Liver (tissue), 8 donors: ENCODE measurements at regions not wholly inside any gene's neighbourhood (a gene's known extent, or its start where the extent isn't known, plus 50 kb on each side); places are given as distances from the start of the nearest gene placed in this dataset.

Experiments
- DNase-seq: peaks from one replicate; pipeline ENCODE4 v3.0.0-alpha.2; 2017; ENCODE audit warnings: low spot score
- H3K27ac ChIP-seq, 2 donors: one replicate each; pipeline ENCODE4 v1.7.0; 2013; ENCODE audit warnings: inconsistent platforms in 2 of 2, low read length in 2 of 2, control low read depth in 1 of 2, low read depth in 1 of 2, mild to moderate bottlenecking in 1 of 2
- H3K27me3 ChIP-seq, 4 donors: one replicate each; pipeline versions ENCODE4 v1.6.1 to v1.7.0; 2013; ENCODE audit warnings: low read length in 3 of 4, inconsistent platforms in 1 of 4, mild to moderate bottlenecking in 1 of 4, moderate library complexity in 1 of 4; ENCODE audit not compliant: control insufficient read depth in 4 of 4, insufficient read depth in 4 of 4
- H3K36me3 ChIP-seq, 4 donors: one replicate each; pipeline versions ENCODE4 v1.6.1 to v1.7.0; 2013; ENCODE audit warnings: low read length in 3 of 4, mild to moderate bottlenecking in 3 of 4, low read depth in 1 of 4, moderate library complexity in 1 of 4; ENCODE audit not compliant: control insufficient read depth in 4 of 4, insufficient read depth in 3 of 4
- H3K4me1 ChIP-seq, 4 donors: one replicate each; pipeline versions ENCODE4 v1.6.1 to v1.7.0; 2013; ENCODE audit warnings: low read length in 3 of 4, mild to moderate bottlenecking in 3 of 4, moderate library complexity in 1 of 4; ENCODE audit not compliant: control insufficient read depth in 4 of 4, insufficient read depth in 4 of 4
- H3K4me3 ChIP-seq, 3 donors: one replicate each; pipeline versions ENCODE4 v1.6.1 to v1.7.0; 2013; ENCODE audit warnings: low read length in 3 of 3, control low read depth in 1 of 3, low read depth in 1 of 3, mild to moderate bottlenecking in 1 of 3
- H3K9ac ChIP-seq, 2 donors: one replicate each; pipeline ENCODE4 v1.7.0; 2013; ENCODE audit warnings: low read length in 2 of 2, mild to moderate bottlenecking in 2 of 2, moderate library complexity in 2 of 2, control low read depth in 1 of 2, low read depth in 1 of 2
- H3K9me3 ChIP-seq, 4 donors: one replicate each; pipeline versions ENCODE4 v1.6.1 to v1.7.0; 2013; ENCODE audit warnings: low read length in 3 of 4; ENCODE audit not compliant: control insufficient read depth in 4 of 4
- EGR1 ChIP-seq, 2 donors: IDR thresholded peaks; 2 replicates each; pipeline ENCODE4 v1.6.1; 2016 to 2018; ENCODE audit warnings: antibody characterized with exemption in 2 of 2, low read depth in 2 of 2
- FOXA1 ChIP-seq: IDR thresholded peaks from 2 replicates; pipeline ENCODE4 v1.6.1; 2016; ENCODE audit warnings: antibody characterized with exemption
- FOXA2 ChIP-seq: IDR thresholded peaks from 2 replicates; pipeline ENCODE4 v1.6.1; 2016; ENCODE audit warnings: antibody characterized with exemption
- GABPA ChIP-seq, 2 donors: IDR thresholded peaks in 1 of 2; conservative IDR thresholded peaks in 1 of 2; 2 replicates each; pipeline ENCODE4 v1.6.1; 2016; ENCODE audit warnings: antibody characterized with exemption in 2 of 2, mild to moderate bottlenecking in 1 of 2, moderate library complexity in 1 of 2
- HNF4A ChIP-seq, 2 donors: conservative IDR thresholded peaks; 2 replicates each; pipeline ENCODE4 v1.6.1; 2016; ENCODE audit warnings: antibody characterized with exemption in 2 of 2, mild to moderate bottlenecking in 2 of 2
- HNF4G ChIP-seq: IDR thresholded peaks from 2 replicates; pipeline ENCODE4 v1.6.1; 2016; ENCODE audit warnings: antibody characterized with exemption
- JUND ChIP-seq, 2 donors: IDR thresholded peaks; 2 replicates each; pipeline ENCODE4 v1.6.1; 2016; ENCODE audit warnings: antibody characterized with exemption in 2 of 2
- NR2F2 ChIP-seq: IDR thresholded peaks from 2 replicates; pipeline ENCODE4 v1.6.1; 2016; ENCODE audit warnings: antibody characterized with exemption
- RAD21 ChIP-seq, 2 donors: IDR thresholded peaks; 2 replicates each; pipeline ENCODE4 v1.6.1; 2016; ENCODE audit warnings: antibody characterized with exemption in 2 of 2, mild to moderate bottlenecking in 2 of 2
- RXRA ChIP-seq, 2 donors: IDR thresholded peaks; 2 replicates each; pipeline ENCODE4 v1.6.1; 2017 to 2018; ENCODE audit warnings: antibody characterized with exemption in 2 of 2, mild to moderate bottlenecking in 1 of 2
- TAF1 ChIP-seq: conservative IDR thresholded peaks from 2 replicates; pipeline ENCODE4 v1.6.1; 2016; ENCODE audit warnings: antibody characterized with exemption, mild to moderate bottlenecking
- WGBS: extraction: QIAGEN DNeasy Blood & Tissue Kit; methylation state at CpG from one replicate; pipeline ENCODE4 v1.1.7; 2013; 5-methylcytosine and 5-hydroxymethylcytosine counted together
- TF ChIP-seq, protein P1 (sequence below): IDR thresholded peaks from 2 replicates; pipeline ENCODE4 v1.6.1; 2016; ENCODE audit warnings: antibody characterized with exemption
- TF ChIP-seq, protein P2 (sequence below): fragments of 150-350 bp; IDR thresholded peaks from 2 replicates; pipeline ENCODE4 v1.5.1; 2017; ENCODE audit warnings: improper control_type of control experiment, low read depth, low read length; ENCODE audit not compliant: missing input control
- TF ChIP-seq, protein P3 (sequence below): IDR thresholded peaks from 2 replicates; pipeline ENCODE4 v1.6.1; 2016; ENCODE audit warnings: antibody characterized with exemption
- TF ChIP-seq, protein P4 (sequence below): IDR thresholded peaks from 2 replicates; pipeline ENCODE4 v1.6.1; 2016; ENCODE audit warnings: antibody characterized with exemption, mild to moderate bottlenecking
- donor health status: healthy.
- donor health status: healthy.
- donor health status: healthy.
- donor health status: healthy.
- donor health status: healthy.

DNA sequence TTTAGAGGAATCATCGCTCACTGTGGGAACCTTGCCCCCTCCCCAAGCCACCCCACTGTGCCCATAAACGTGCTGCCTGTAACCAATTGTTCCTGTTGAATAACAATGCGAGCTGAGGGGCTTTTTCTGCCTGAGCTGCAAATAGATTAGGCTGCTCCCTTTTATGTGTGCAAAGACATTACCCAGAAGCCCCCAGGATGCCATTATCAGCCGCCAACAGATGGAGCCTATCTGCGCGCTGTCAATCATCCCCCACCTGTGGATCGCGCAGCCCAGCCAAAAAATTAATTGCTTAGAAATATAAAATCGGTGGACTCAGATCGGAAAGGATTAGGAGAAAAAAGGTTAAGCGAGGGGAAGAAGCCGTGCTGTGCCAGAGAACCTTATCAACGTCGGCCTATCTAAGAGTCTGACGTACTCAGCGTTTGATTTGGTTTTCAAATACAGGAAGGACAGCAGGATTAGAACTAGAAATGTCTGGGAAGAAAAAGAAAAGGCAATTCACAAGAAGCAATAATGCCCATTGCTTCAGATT, 167.3 kb upstream of the MYO3A start:
- WGBS = 7% methylated on average over 16 of the region's 16 CpGs
- no peak overlapping the region for H3K27ac ChIP-seq
- H3K27me3 ChIP-seq = no peaks in the 10 kb centered on the region
- H3K36me3 ChIP-seq = no peaks in the 10 kb centered on the region
- H3K4me1 ChIP-seq = no peaks in the 10 kb centered on the region
- H3K9me3 ChIP-seq = no peaks in the 10 kb centered on the region
- H3K4me3 ChIP-seq = no peak overlapping the region
- TF ChIP-seq HNF4A (conservative IDR thresholded peaks at IDR 0.05) (no peak), NR2F2 (no peak), RXRA (IDR thresholded peaks at IDR 0.05) (no peak), GABPA (IDR thresholded peaks at IDR 0.05 in 1 of 2, conservative IDR thresholded peaks at IDR 0.05 in 1 of 2) (no peak), RAD21 (IDR thresholded peaks at IDR 0.05) (no peak), FOXA1 (no peak), HNF4G (no peak), TAF1 (no peak), EGR1 (IDR thresholded peaks at IDR 0.05; ENCODE audit: low read depth in 2 of 2) (no peak), FOXA2 (no peak)
- TF ChIP-seq, protein P1, sequence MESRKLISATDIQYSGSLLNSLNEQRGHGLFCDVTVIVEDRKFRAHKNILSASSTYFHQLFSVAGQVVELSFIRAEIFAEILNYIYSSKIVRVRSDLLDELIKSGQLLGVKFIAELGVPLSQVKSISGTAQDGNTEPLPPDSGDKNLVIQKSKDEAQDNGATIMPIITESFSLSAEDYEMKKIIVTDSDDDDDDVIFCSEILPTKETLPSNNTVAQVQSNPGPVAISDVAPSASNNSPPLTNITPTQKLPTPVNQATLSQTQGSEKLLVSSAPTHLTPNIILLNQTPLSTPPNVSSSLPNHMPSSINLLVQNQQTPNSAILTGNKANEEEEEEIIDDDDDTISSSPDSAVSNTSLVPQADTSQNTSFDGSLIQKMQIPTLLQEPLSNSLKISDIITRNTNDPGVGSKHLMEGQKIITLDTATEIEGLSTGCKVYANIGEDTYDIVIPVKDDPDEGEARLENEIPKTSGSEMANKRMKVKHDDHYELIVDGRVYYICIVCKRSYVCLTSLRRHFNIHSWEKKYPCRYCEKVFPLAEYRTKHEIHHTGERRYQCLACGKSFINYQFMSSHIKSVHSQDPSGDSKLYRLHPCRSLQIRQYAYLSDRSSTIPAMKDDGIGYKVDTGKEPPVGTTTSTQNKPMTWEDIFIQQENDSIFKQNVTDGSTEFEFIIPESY = no peak
- TF ChIP-seq, protein P2, sequence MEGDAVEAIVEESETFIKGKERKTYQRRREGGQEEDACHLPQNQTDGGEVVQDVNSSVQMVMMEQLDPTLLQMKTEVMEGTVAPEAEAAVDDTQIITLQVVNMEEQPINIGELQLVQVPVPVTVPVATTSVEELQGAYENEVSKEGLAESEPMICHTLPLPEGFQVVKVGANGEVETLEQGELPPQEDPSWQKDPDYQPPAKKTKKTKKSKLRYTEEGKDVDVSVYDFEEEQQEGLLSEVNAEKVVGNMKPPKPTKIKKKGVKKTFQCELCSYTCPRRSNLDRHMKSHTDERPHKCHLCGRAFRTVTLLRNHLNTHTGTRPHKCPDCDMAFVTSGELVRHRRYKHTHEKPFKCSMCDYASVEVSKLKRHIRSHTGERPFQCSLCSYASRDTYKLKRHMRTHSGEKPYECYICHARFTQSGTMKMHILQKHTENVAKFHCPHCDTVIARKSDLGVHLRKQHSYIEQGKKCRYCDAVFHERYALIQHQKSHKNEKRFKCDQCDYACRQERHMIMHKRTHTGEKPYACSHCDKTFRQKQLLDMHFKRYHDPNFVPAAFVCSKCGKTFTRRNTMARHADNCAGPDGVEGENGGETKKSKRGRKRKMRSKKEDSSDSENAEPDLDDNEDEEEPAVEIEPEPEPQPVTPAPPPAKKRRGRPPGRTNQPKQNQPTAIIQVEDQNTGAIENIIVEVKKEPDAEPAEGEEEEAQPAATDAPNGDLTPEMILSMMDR = no peak
- TF ChIP-seq, protein P3, sequence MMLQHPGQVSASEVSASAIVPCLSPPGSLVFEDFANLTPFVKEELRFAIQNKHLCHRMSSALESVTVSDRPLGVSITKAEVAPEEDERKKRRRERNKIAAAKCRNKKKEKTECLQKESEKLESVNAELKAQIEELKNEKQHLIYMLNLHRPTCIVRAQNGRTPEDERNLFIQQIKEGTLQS = no peak
- TF ChIP-seq, protein P4, sequence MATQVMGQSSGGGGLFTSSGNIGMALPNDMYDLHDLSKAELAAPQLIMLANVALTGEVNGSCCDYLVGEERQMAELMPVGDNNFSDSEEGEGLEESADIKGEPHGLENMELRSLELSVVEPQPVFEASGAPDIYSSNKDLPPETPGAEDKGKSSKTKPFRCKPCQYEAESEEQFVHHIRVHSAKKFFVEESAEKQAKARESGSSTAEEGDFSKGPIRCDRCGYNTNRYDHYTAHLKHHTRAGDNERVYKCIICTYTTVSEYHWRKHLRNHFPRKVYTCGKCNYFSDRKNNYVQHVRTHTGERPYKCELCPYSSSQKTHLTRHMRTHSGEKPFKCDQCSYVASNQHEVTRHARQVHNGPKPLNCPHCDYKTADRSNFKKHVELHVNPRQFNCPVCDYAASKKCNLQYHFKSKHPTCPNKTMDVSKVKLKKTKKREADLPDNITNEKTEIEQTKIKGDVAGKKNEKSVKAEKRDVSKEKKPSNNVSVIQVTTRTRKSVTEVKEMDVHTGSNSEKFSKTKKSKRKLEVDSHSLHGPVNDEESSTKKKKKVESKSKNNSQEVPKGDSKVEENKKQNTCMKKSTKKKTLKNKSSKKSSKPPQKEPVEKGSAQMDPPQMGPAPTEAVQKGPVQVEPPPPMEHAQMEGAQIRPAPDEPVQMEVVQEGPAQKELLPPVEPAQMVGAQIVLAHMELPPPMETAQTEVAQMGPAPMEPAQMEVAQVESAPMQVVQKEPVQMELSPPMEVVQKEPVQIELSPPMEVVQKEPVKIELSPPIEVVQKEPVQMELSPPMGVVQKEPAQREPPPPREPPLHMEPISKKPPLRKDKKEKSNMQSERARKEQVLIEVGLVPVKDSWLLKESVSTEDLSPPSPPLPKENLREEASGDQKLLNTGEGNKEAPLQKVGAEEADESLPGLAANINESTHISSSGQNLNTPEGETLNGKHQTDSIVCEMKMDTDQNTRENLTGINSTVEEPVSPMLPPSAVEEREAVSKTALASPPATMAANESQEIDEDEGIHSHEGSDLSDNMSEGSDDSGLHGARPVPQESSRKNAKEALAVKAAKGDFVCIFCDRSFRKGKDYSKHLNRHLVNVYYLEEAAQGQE = no peak
- DNase-seq = peak; percentile 36
- H3K9ac ChIP-seq = no peak overlapping the region

DNA sequence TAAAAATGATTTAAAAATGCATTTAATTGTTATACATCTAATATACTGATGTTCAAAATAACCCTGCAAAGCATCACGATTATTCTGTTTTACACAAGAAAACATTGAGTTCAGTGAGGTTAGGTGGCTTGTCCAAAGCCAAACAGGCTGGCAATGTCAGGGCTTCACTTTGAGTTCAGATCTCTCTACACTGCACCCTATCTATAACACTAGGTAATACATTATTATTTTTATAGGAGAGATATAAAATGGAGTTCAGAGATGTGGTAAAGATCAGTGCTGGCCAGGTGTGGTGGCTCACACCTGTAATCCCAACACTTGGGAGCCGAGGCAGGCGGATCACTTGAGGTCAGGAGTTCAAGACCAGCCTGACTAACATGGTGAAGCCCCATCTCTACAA, 165.9 kb upstream of the MYO3A start:
- H3K27me3 ChIP-seq = no peaks in the 10 kb centered on the region
- no peak for DNase-seq
- no peak overlapping the region for H3K4me3 ChIP-seq
- 75% methylated on average over 3 of the region's 3 CpGs for WGBS
- no peak for TF ChIP-seq GABPA (IDR thresholded peaks at IDR 0.05 in 1 of 2, conservative IDR thresholded peaks at IDR 0.05 in 1 of 2)
- TF ChIP-seq TAF1 = no peak
- TF ChIP-seq, protein P4 = no peak
- TF ChIP-seq, protein P2 = no peak
- no peak for TF ChIP-seq JUND (IDR thresholded peaks at IDR 0.05)
- TF ChIP-seq RAD21 (IDR thresholded peaks at IDR 0.05) = no peak
- TF ChIP-seq EGR1 (IDR thresholded peaks at IDR 0.05; ENCODE audit: low read depth in 2 of 2) = no peak
- H3K9me3 ChIP-seq = no peaks in the 10 kb centered on the region
- H3K9ac ChIP-seq = no peak overlapping the region
- H3K27ac ChIP-seq = no peak overlapping the region
- no peaks in the 10 kb centered on the region for H3K4me1 ChIP-seq
- H3K36me3 ChIP-seq = no peaks in the 10 kb centered on the region
